ENCODE measurements at regions not wholly inside any gene's neighbourhood (a gene's known extent, or its start where the extent isn't known, plus 50 kb on each side); places are given as distances from the start of the nearest gene placed in this dataset.

DNA sequence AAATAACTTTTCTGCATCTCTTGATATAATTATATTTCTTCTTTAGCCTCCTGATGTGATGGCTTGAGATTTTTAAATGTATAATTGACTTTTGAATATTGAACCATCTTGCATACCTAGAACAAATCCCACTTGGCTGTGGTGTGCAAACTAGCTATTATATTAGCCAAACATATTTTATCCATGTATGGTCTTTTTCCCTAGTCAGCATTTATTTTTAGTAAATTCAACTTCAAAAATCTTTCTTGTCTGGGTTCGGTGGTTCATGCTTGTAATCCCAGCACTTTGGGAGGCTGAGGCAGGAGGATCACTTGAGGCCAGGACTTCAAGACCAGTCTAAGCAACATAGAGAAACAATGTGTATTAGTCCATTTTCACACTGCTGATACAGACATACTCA is 386.6 kb upstream of the VWC2 start:
- POLR2A ChIA-PET (ENCODE audit: unreplicated experiment), result no interaction called here
- Histone ChIP-seq H3K18ac (ENCODE audit: low read depth, low read length) (no peak overlapping the region), H4K20me1 (ENCODE audit: insufficient read depth, low read length) (no peaks in the 10 kb centered on the region), H3K4me2 (ENCODE audit: low read depth, low read length) (no peak overlapping the region), H3K79me1 (ENCODE audit: low read depth in 1 of 2, low read length in 2 of 2) (no peaks in the 10 kb centered on the region), H2AK9ac (replicated peaks; ENCODE audit: low read depth, low read length, poor library complexity) (no peak overlapping the region), H2BK15ac (ENCODE audit: low read depth, low read length) (no peak overlapping the region), H4K5ac (ENCODE audit: low read depth, low read length) (no peak overlapping the region), H2BK5ac (ENCODE audit: low read depth, low read length, poor library complexity, severe bottlenecking) (no peak overlapping the region), H3K27me3 (ENCODE audit: control insufficient read depth, insufficient read depth, low read length) (no peaks in the 10 kb centered on the region), H3K9me1 (ENCODE audit: insufficient read depth, low read length) (no peaks in the 10 kb centered on the region), H2BK120ac (ENCODE audit: low read depth, low read length) (no peak overlapping the region), H2BK20ac (ENCODE audit: low read depth, low read length) (no peak overlapping the region), H2AFZ (replicated peaks; ENCODE audit: low read length, poor library complexity) (no peak overlapping the region), H3K27ac (ENCODE audit: insufficient read depth, low read length) (no peak overlapping the region), H3K9me3 (ENCODE audit: control insufficient read depth, insufficient read depth, low read length) (peaks cover 7% of the 10 kb centered on the region), H2AK5ac (ENCODE audit: low read depth, low read length) (no peak overlapping the region), H4K91ac (ENCODE audit: insufficient read depth, low read depth, low read length) (no peak overlapping the region), H3K36me3 (ENCODE audit: control insufficient read depth, insufficient read depth, low read length) (no peaks in the 10 kb centered on the region), H3K23ac (ENCODE audit: low read depth, low read length) (no peak overlapping the region), H3K4ac (ENCODE audit: low read depth, low read length) (no peak overlapping the region), H3K9ac (ENCODE audit: low read depth, low read length) (no peak overlapping the region), H3K56ac (ENCODE audit: extremely low read depth, insufficient read depth, low read length) (no peak overlapping the region), H3K4me3 (ENCODE audit: insufficient read depth, low read depth, low read length) (no peak overlapping the region), H4K8ac (ENCODE audit: low read depth in 2 of 2, low read length in 2 of 2) (no peak overlapping the region), H3K4me1 (ENCODE audit: control insufficient read depth, insufficient read depth, low read length) (no peaks in the 10 kb centered on the region), H3K14ac (replicated peaks; ENCODE audit: low read depth, low read length) (no peak overlapping the region)
- no peak for TF ChIP-seq POLR2A (IDR thresholded peaks at IDR 0.05; ENCODE audit: low read depth, low read length)
- TF ChIP-seq MAFK (IDR thresholded peaks at IDR 0.05; ENCODE audit: low read depth, low read length), result peak; percentile 81
- in situ Hi-C loops (cut with MboI; ENCODE audit: low sequenced_read_pairs) (no loop called here), dilution Hi-C loops (cut with HindIII; ENCODE audit: low sequenced_read_pairs, unreplicated experiment) (no loop called here), intact Hi-C loops (cut with micrococcal nuclease) (no loop called here)
- BruUV-seq (replicated peaks), result no TSS peak
- no peak for DNase-seq
- CTCF ChIA-PET, result no interaction called here
- WGBS, 2 experiments (ENCODE audit: extremely low coverage in 2 of 2, insufficient read length in 1 of 2), result no CpG with 5 or more reads among the region's 1 CpG
- no peak for ATAC-seq (ENCODE audit: low read depth)

All from IMR-90 (cell line).